Prostate gland (tissue), 2 donors: ENCODE measurements at regions not wholly inside any gene's neighbourhood (a gene's known extent, or its start where the extent isn't known, plus 50 kb on each side); places are given as distances from the start of the nearest gene placed in this dataset.

ENCODE experiments used
- CTCF ChIP-seq, 4 experiments: fragments of 200-600 bp in 2 of 4; fragments of 450-650 bp in 2 of 4; sonication (generic) in 2 of 4; IDR thresholded peaks; 1 replicate in 3 of 4; 2 replicates in 1 of 4; pipeline ENCODE4 v1.5.1; 2016 to 2019; ENCODE audit warnings: antibody characterized with exemption in 4 of 4, mild to moderate bottlenecking in 2 of 4, moderate library complexity in 2 of 4
- POLR2A ChIP-seq: fragments of 450-650 bp; IDR thresholded peaks from one replicate; pipeline ENCODE4 v1.6.1; 2016; ENCODE audit warnings: antibody characterized with exemption, mild to moderate bottlenecking
- POLR2AphosphoS5 ChIP-seq: sonication (generic); formaldehyde crosslinking; IDR thresholded peaks from one replicate; pipeline ENCODE4 v1.6.1; 2017; ENCODE audit warnings: antibody characterized with exemption

GRCh38 chr11:10401256-10401655 lies 53.8 kb upstream of the AMPD3 start:
- TF ChIP-seq CTCF (IDR thresholded peaks at IDR 0.05) (no peak), POLR2A (no peak), POLR2AphosphoS5 (no peak)
